HG03521 (cell line): ENCODE measurements at regions not wholly inside any gene's neighbourhood (a gene's known extent, or its start where the extent isn't known, plus 50 kb on each side); places are given as distances from the start of the nearest gene placed in this dataset.

ENCODE experiments used
- ATAC-seq: cut with Tn5 transposase; IDR thresholded peaks from one replicate; pipeline ENCODE4 v1.9.1; 2021; ENCODE audit warnings: mild to moderate bottlenecking, moderate library complexity; ENCODE audit not compliant: unreplicated experiment

DNA sequence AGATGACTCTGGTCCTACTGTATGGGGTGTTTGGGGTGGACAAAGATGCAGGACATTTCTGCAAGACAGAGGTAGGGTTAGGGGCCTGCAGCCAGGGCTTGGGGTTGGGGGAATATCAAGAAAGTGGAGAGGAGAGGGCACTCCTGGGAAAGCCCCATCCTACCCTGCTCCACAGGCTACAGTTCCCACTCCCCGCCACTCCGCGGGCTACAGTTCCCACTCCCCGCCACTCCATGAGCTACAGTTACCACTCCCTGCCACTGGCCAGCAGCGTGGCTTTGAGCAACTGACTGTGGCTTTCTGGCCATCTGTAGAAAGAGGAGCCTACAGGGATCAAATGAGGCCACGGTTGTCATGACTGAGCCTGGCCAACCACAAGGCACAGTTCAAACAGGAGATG lies 93.8 kb upstream of the GRIK3 start:
- no peak for ATAC-seq

DNA sequence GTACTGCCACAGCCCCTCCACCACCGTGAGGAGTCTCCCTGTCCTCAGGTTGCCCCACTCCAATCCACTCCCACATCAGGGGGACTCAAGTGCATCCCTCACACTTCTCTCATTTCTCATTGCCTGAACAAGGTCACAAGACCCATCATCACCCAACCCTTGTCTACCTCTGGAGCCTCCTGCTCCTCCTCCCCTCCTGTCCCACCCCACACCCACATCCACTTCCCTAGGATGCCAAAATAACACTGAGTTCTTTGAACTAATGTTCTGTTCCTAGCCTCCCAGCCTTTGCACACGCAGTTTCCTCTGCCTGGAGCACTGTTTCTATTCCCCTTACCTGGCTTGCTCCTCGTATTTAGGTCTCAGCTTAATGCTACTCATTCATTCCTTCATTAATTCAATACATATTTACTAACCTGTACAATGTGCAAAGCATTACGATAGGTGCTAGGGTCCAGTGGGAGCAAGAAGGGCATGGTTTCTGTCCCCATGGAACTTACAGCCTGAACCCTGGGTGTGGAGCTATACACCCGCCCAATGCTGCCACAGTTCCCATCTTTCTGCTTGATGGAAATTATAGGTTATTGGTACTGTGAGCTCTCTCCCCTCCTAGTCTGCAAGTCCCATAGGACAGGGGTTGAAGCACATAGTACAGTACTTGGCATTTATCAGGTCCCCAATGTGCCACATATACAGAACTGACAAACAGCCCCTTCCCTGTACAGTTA lies 96.1 kb upstream of the GRIK3 start:
- no peak for ATAC-seq

DNA sequence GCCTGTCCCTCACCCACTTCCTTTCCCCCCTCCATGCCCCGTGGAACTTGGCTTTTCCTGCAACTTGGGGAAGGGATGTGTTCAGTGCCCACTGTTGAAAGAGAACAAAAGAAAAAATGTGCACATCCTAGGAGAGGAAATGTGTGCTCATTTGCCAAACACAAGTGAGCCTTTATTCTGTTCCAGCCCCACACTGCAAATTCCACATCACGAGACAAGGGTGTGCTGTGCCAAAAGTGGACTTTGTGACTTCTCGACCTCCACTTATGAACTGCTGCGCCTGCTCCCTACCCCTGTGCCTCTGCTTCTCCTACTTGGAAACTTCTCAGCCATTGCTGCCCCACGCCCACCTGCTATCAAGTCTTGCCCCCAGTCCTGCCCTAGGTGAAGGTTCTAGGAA lies 97.0 kb upstream of the GRIK3 start:
- no peak for ATAC-seq

DNA sequence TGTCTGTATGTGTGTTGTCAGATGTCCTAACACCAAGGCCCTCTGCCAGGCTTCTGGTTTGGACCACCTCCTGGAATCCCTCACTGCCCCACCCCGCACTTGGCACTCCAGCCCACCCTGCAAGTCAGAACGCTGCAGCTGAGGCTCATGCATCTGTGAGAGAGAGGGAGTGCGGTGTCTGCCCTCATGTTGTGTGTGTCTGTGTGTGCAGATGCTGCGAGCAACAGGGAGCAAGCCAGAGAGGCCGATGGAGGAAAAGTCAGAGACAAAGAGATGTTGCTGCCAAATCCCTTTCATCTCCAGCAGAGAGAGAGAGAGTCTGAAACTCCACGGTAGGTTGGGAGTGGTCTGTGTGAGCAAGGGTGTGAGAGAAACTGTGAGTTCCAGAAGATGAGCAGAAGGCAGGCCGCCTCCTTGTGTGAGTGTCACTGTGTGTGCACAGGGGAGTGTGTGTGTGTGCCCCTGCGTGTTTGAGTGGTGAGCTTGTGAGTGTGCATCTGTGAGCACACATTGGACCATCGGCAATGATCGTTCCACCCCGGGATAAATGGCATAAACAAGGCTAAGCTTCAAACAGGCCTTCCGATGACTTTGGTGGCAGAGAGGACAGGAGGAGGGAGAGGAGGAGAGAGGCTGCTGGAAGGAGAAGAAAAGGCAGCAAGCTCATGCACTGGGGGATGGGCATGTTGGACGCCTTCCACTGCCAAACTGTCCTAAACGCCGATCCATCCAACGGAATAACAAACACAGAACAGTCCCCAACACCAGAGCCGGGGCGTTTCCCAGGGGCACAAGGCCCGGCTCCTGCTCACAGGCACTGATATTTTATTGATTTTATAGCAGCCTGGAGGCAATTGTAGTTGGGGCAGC lies 99.2 kb upstream of the GRIK3 start:
- ATAC-seq = no peak

- ATAC-seq = no peak
These were observed 100.3 kb upstream of the GRIK3 start for GRCh38 chr1:37134599-37134998.

DNA sequence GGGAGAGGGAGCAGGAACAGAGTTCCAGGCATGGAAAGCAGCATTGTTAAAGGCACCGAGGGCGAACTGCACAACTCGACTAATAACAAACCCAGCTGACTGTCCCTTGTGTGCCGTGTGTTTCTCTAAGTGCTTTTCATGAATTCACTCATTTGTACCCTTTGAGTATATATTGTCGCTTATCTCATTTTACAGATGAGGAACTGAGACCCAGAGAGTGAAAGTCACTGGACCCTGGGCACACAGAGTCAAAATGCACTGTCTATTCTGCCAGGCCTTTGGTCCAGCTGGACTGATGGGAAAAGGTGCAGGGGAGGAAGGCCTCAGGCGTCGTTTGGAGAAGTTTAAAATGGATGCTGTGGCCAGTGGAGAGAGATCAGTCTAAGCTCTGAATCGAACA lies 100.7 kb upstream of the GRIK3 start:
- ATAC-seq = no peak

DNA sequence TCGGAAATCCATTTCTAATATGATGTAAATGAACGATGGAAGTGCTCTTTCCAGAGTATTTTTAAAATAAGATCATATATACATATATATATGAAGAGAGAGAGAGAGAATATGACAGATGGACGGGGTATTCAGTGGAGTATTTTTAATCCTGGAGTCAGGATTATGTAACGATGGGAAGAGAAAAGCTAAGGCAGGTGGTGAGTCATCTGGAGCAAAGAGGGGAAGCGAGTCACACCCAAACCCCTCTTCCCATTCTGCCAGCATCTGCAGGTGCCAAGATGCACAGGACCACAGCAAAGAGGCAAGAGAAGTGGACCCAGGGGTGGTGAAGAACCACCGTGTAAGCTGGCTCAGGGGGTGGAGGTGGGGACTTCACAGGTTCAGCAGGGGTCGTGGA lies 102.7 kb upstream of the GRIK3 start:
- ATAC-seq = no peak

DNA sequence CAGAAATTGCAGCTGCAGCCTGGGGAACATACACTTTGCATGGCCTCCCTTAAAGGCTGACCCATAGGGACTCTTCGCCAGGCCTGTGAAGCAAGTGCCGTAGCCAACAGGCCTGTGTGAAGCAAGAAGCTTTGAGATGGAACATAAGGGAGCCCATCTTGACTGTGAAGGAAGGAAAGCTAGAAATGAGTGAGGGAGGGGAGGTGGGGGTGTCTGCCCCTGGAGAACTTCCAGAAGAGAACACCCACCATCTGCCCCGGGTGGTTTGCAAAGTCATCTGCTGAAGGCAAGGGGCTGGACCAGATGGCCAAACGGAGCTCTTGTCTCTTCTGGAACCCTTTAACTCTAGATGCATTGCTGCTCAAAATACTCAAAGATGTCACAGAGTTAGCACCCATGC lies 103.3 kb upstream of the GRIK3 start:
- no peak for ATAC-seq

GRCh38 chr1:37143800-37144199 lies 109.5 kb upstream of the GRIK3 start:
- no peak for ATAC-seq

GRCh38 chr1:37146071-37146470 lies 111.8 kb upstream of the GRIK3 start:
- ATAC-seq = no peak

DNA sequence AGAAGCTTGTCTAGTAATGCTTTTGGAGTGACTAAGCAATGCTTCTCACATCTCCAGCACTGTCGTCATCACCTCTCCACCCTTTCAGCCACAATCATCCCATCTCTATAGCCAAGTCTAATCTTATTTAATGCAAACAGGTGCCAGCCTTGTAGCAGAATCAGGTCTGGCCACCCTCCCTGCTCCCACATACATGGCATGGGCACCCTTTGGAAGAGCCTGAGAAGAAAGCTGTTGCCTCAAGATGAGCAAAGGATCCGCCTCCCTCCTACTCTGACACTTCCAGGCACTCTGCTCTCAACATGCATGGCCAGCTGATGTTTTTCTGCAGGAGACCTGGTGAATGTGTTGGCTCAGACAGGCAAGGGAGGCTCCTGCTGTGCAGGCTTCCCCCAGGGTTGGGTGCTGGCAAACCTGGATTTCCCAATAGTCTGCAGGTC lies 113.1 kb upstream of the GRIK3 start:
- ATAC-seq = no peak

GRCh38 chr1:37147906-37148305 lies 113.6 kb upstream of the GRIK3 start:
- no peak for ATAC-seq

DNA sequence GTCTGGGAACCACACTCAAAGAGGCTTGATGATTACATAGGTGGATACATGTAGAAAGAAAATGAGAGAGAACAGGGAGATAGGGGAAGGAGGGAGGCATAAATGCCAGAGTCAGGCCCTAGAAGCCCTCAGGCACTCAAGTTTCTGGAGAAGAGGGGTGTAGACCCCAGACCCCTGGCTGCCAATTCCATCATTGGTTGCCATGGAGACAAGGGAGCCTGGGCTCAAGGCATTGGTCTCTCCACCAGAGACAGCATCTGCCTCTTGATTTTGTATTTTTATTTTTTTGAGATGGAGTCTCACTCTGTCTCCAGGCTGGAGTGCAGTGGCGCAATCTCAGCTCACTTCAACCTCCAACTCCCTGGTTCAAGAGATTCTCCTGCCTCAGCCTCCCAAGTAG lies 114.3 kb upstream of the GRIK3 start:
- ATAC-seq = no peak

DNA sequence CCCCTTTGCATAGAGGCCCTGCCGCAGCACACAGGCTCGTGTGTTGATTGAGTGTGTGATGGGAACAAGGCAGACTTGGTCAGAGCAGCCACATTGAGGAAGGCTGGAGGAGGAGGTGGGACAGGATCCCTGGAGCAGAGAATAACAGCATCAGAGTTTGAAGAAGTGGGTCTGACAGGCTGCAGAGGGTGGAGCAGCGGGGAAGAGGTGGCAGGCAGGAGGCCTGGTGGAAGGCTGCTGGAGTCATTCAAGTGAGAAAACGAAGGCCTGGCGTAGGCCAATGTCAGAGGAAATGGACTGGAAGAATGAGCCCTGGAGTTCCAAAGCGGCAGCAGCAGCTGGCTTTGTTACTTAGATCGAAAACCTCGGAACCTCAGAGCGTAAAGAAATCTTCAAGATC lies 115.0 kb upstream of the GRIK3 start:
- no peak for ATAC-seq

DNA sequence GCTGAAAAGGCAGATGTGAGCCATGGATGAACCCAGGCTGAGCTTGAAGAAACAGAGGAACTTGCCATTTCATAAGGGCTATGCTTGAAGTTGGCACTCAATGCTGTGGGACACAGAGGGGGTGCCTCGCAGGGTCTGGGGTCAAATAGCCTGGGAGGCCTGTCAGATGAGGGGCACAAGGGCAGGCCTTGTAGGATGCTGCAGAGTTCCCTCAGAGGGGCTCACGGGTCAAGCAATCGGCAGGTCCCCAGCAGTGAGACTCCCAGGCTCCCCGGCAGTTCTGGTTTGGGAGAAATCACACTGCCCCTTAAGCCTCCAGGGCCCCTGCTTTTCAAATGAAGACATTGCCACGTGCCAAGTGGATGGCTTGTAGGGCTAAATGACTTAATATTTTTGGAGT lies 116.7 kb upstream of the GRIK3 start:
- ATAC-seq = no peak

- ATAC-seq = no peak
These were observed 117.5 kb upstream of the GRIK3 start for GRCh38 chr1:37151789-37152188.

DNA sequence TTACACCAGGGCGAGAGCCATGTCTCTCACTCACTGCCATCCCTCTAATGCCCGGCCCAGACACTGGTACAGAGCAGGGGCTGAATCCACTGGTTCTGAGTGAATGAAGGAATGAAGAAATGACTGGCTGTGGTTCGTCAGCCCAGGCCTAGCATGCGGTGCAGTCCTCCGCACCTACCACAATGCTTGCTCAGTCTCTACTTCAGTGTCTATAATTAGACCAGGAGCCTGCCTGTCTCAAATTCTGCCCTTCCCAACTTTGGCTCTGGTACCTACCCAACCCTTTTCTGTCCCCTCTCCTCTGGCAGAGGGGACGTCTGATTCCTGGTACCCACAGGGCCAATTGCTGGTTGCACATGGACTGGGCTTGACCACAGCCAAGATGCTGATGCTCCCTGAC lies 118.2 kb upstream of the GRIK3 start:
- ATAC-seq = no peak

GRCh38 chr1:37153116-37154100 lies 119.1 kb upstream of the GRIK3 start:
- no peak for ATAC-seq

DNA sequence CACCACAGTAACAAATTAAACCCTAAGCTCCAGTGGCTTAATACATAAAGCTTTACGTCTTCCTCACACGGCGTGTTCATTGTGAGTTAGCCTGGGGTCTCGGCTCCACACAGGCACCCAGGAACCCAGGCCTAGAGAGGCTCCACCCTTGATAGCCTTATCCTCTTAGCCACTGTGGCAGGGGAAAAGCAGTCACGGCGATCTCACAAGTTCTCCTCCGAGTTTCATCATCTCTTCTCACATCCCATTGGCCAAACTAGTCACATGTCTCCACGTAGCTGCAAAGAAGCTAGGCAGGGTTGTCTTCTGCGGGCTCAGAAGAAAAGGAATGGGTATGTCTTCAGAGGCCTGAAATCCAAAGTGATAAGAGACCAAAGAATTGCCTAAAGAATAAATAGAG lies 122.3 kb upstream of the GRIK3 start:
- no peak for ATAC-seq

DNA sequence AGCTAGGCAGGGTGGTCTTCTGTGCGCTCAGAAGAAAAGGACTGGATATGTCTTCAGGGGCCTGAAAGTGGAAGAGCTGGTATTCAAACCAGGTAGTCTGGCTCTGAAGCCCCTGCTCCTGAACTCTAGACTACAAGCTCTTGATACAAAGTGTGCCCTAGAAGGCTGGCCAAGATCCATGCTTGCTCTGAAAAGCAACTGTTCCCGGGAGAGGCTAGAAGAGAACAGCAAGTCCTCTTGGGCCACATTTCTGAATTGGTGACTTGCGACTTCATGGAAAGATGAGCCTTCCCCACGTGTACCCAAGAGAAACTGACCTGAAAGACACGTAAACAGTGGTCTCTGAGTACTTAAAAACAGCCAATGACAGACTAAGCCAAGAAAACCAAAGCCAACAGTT lies 123.3 kb upstream of the GRIK3 start:
- no peak for ATAC-seq

DNA sequence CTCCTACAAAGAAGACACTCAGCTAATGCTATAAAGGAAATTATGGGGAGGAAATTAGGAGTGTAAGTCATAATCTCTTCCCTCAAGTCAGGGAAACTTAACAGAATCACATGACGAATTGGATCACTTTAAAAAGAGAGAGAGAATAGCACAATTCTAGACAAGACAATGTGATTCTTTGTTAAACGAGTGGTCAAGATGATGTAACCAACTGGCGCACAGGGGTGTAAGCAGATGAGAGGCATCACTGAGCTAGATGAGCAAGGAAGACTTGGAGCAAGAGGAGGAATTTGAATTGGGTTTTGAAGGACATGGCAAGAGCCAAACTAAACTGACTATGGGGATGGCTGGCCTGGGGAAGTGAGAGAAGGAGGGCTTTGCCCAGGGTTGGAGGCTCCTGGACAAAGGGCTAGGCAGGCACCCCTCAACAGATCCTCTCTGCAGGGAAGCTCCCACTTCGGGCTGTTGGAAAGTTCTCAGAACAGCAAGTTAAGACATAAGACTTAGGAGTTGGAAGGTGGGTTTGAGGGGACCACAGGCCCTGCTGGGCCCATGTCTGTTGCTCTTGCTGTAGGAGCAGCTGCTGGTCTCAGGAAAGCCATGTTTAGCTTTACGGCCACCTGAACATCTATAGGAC lies 123.9 kb upstream of the GRIK3 start:
- no peak for ATAC-seq
